Stimulated activated CD8-positive, alpha-beta memory T cell treated with anti-CD3 and anti-CD28 coated beads, Interleukin-4, amount 100 ng/mL, for 48 hours (primary cell): ENCODE measurements at regions not wholly inside any gene's neighbourhood (a gene's known extent, or its start where the extent isn't known, plus 50 kb on each side); places are given as distances from the start of the nearest gene placed in this dataset.

Experiments
- DNase-seq: peaks from one replicate; pipeline ENCODE4 v3.0.0-alpha.2; 2020

GRCh38 chr2:181152226-181152625, 171.8 kb downstream of the UBE2E3 start:
- DNase-seq = no peak

DNA sequence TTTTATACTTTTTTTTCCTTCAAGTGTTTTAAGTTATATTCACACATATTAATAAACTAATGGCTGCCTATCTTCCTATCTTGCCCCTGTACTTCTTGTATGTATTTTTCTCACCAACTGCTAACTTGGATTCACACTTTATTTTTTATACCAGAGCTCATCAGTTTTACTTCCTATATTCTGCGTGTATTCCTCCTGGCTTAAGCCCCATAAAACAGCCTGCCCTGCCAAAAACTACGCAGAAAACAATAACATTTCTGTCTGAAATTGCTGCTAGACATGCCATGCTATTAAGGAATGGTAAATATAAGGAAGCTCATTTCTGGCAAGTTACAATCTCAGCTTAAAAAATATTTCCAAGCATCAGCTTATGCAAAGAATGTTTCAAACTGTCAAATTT, 172.3 kb downstream of the UBE2E3 start:
- DNase-seq = no peak

GRCh38 chr2:181153886-181154285, 173.5 kb downstream of the UBE2E3 start:
- no peak for DNase-seq

GRCh38 chr2:181157326-181157725, 176.9 kb downstream of the UBE2E3 start:
- no peak for DNase-seq

GRCh38 chr2:181158427-181158826, 178.0 kb downstream of the UBE2E3 start:
- no peak for DNase-seq

DNA sequence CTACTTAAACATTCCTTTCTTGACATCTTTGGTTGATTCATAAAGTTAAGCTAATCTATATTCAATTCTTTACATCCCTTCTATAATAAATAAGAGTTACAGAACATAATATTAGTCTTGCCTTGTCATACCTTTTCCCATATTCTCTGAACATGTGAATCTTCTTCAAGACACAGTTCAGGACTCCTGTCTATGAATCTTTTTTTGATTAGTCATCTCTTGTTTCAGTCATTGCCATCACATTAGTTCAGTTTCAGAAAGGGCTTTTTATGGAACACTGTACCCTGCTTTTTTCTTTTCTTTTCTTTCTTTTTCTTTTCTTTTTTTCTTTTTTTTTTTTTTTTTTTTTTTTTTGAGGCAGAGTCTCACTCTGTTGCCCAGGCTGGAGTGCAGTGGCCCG, 181.2 kb downstream of the UBE2E3 start:
- no peak for DNase-seq

DNA sequence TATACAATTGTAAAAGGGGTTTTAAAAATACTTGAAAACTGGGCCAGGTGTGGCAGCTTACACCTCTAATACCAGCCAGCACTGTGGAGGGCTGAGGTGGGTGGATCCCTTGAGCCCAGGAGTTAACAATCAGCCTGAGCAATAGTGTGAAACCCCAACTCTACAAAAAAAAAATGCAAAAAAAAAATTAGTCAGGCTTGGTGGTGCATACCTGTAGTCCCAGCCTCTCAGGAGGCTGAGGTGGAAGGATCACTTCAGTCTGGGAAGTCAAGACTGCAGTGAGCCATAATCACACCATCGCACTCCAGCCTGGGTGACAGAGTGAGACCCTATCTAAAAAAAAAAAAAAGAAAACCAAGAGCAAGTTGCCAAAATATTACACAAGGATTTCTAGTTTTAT, 182.7 kb downstream of the UBE2E3 start:
- no peak for DNase-seq

DNA sequence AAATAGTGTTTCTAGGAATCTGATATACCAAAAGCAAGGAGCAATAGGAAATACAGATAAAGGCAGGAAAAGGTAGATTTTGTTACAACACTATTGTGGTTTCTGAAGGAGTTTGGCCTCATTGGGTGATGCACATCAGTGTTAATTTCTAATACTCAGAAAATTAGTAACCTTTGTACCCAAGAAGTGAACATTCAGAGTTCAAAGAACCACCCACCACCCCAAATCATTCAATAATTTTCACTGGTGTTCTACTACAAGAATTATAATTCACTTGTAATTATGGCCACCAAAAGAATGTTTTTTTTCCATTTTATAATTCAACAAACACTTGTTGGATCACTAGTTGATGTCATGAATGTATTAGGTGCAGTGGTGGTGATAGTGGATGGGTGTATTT, 183.3 kb downstream of the UBE2E3 start:
- no peak for DNase-seq

DNA sequence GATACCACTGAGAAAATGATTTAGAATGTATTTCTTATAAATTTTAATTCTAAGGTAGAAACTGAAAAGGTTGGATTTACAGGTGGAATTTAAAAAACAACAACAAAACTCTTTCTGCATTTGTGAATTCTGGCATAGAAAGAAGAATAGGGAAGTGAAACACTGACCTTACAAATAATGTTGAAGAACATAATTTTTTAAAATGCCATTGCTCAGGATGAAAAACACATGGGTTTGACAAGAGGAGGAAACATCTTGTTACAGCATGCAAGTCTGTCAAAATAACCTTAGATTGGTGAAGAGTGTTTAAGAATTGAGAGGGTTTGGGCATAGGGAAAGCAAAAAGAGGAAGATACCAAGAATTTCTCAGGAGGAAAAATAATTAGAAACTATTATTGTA, 184.3 kb downstream of the UBE2E3 start:
- DNase-seq = no peak

DNA sequence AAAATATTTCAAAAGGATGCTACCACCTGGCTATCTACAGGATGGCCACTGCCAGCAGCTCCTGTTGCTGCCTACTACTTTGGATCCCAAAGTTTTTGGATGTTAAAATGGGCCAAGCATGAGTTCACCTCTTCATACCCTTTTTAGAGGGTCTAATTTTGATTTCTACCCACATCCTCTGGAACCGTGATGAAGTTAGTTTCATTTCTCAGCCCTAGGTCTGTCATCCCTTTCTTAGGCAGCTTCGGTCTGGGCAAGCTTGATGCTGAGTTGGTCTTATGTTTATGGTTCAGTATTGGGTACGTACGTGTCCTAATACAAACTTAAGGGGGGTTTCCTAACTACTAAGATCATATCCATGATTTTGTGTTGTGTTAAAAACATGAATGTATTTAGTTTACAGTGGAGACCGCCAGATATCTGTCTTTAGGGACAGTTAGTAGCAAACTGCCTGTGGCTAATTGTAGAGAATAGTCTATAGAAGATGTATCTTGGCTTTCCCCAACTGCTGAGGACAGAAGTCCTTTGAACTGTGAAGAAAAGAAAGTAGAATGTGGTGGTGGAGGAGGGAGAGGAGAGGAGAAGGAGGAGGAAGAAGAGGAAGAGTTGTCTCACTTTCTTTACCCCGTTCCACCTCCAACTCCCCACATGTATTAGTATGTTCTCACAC, 184.9 kb downstream of the UBE2E3 start:
- DNase-seq = no peak

GRCh38 chr2:181169503-181169902, 189.1 kb downstream of the UBE2E3 start:
- DNase-seq = no peak

DNA sequence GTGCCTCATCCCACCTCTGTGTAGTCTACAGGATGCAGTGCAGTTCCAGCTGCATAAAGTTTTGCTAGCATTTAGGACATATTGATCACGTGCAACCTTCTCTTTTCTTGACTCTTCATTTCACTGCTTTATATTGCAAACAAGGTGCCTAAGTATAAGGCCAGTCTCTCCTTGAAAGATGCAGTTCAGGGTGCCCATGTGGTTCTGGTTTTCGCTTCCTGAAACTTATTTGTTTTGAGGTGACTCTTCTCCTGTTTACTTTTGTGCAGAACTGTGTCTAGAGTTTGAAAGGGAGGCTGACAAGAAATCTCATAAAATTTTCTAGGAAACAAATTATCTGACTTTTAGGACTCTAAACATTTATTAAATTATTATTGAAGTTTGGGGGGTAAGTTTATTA, 189.9 kb downstream of the UBE2E3 start:
- no peak for DNase-seq

DNA sequence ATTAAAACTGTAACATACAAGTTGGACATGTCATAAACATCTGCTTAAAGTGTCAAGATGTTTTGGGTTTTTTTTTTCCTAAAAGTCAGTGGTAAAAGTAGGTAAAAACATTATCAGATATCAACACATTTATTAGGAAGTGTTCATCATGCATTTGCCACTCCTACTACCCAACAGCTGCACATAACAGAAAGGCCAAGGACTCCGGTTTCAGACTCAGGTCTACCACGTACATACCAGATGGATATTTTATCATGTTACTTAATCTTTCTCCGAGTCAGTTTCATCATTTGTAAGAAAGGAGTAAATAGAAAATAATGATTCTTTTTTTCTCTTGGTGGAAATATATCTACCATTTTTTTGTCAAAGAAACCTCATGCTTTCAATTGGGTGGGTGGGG, 192.3 kb downstream of the UBE2E3 start:
- DNase-seq = no peak

DNA sequence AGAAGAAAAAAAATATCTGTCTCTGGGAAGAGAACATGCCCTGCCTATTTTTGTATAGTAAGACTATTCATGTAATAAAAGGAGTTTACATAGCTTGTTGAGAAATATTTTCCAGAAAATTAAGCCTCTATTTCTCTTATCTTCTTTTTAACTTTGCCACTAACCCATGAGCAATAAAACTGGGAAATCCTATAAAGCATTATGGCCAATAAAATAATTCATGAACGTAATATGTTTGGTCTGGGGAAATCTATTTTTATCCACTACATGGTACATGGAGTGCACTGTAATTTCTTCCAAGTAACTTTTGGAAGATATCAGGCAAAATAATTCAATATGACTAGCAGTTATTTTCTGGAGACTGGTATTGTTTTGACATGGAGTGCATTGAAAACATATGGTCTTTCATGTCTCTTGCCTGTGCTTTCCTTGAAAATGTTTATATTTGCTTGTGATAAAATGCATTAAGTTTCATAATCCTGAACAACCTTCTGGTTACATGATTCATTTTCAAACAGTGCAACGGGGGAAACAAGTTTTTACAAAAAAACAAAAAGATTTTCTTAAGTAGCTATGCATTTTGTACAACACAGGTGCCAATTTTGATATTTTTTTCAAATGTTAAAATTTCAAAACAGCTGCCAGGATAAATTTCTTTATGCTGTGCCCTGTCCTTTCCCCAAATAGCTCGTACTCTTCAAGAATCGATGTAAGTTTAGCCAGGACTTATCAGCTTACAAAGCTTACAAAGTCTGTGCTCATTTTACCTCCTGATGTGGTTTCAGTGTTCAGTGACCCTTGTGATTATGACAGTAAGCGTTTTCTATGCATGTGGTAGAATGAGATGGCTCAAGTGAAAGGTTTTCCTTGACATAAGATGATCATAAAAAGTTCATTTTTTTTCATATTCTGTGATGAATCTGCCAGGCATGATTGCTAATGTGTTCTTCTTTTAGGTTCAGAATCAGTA, 194.5 kb downstream of the UBE2E3 start:
- no peak for DNase-seq

GRCh38 chr2:181176540-181176939, 196.1 kb downstream of the UBE2E3 start:
- DNase-seq = no peak

DNA sequence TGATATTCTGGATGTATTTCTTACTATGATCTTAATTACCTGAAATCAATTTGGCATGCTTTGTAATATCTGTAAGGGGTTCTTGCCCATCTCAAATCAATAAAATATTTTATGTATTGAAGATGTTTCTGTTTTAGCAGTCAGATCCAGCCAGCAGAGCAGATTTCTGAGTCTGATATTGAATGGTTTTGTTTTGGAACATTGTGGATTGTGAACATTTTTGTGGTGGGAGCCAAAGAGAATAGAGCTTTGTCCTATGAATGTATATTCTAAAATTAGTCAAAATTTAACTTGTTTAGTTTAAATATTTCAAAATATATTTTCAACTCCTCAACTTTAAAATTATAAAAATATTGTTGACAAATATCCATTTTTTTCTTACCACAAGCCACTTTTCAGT, 197.0 kb downstream of the UBE2E3 start:
- no peak for DNase-seq

DNA sequence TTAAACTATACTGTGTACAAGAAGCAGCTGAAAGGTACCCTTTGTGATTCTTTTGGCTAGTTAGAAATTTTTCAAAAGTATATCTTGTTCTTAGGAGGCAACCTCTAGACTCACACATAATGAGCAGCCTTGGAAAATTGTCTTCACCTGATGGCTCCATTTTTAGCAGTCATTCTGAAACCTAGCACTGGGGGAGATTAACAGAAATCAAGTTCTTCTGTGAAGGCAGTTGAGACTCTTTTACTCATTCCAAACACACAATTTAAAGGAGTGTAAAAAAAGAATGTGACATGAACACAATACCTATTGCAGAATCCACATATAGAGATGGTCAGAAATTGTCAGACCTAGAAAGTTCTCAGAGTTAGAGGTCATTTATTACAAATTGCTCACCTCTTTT, 197.7 kb downstream of the UBE2E3 start:
- no peak for DNase-seq

GRCh38 chr2:181178823-181179412, 198.5 kb downstream of the UBE2E3 start:
- peak; percentile 58 for DNase-seq

DNA sequence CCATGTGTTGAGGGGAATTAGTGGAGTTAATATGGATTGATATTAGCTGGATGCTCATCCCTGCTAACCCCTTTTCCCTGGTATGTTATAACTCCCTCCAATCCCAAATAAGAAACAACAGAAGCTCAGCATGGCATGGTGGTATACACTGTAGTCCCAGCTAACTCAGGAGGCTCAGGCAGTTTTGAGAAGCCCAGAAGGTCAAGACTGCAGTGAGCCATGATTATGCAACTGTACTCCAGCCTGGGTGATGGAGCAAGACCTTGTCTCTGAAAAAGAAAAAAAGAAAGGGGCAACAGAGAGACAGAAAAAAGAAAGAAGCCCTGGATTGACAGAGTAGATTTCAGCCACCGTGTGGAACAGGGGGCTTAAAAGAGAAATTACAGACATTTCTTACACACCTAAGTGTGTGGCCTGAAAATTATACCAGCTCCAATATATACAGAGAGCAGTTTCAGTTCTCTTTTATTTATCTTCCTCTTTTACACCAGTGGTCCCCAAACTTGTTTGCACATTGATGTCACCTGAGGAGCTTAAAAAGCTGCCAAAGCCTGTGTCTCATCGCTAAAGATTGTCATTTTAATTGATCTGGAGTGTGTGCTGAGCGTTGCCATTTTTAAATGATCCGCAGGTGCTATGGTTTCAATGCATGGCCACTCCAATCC, 203.6 kb downstream of the UBE2E3 start:
- no peak for DNase-seq

DNA sequence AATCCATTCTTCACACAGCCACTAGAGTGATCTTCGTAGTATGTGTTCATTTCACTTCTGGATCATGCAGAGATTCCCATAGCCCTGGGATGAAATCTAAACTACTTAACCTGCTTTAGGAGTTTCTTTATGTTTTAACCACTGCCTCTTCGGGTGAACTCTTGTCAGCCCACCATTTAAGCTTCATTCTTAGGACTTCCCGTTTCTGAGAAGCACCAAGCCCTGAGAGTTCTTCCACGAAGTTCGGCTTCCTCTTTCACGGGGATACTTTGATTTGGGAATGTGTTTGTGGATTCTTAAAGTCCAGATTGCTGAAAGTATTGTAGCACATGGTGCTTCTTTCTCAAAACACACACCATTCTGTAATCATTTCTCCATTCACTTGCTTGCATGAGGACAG, 205.0 kb downstream of the UBE2E3 start:
- DNase-seq = no peak

GRCh38 chr2:181185948-181186347, 205.5 kb downstream of the UBE2E3 start:
- DNase-seq = no peak

DNA sequence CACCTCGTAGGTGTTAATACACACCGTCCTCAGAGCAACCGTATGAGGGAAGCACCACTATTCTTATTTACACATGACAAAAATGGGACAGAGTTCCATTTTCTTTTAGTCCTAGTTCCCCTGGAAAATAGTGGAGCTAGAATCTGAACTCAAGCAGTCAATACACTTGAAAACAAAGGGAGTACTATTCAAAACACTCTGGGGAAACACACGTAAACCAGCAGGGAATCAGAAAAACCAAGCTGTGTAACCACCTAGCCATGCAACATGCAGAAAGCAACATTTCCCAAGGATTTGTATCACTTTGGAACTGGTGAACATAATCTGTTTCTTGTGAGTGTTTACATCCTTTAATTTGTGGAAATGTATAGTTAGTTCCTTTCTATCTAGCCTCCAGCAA, 208.2 kb downstream of the UBE2E3 start:
- DNase-seq = no peak

DNA sequence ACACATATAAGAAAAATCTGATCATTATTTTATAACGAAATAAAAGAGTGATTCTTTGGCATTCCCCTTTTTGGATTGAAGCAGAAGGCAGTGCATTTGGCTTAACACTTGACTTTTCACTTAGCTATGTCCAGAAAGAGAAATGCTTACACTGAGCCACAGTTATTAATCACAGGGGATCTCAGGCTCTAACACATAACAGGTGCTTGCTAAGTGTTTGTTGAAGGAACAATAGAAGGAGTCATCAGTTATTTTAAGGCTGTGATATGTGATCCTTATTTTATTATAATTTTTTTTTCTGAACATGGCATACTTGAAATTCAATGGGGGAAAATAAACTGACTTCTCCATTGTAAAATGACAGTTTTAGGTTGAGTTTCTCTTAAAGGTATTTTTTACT, 209.5 kb downstream of the UBE2E3 start:
- DNase-seq = no peak
